ENCODE measurements at regions not wholly inside any gene's neighbourhood (a gene's known extent, or its start where the extent isn't known, plus 50 kb on each side); places are given as distances from the start of the nearest gene placed in this dataset.

GRCh38 chr4:66182636-66183035, 512.3 kb upstream of the EPHA5 start:
- DNase-seq: no peak
- no peak overlapping the region for H3K27ac ChIP-seq
- intact Hi-C loops (cut with DNase I; ENCODE audit: low total_unique reads): no loop called here
- WGBS, 5 donors: 65 to 88% (median 74%) methylated on average over 1 of the region's 1 CpG
- H3K27me3 ChIP-seq: no peaks in the 10 kb centered on the region
- no peaks in the 10 kb centered on the region for H3K36me3 ChIP-seq
- peaks cover 0 to 5% (median 3%) of the 10 kb centered on the region in 4 donors for H3K9me3 ChIP-seq
- no peak overlapping the region for H3K4me3 ChIP-seq
- TF ChIP-seq POLR2AphosphoS5 (IDR thresholded peaks at IDR 0.05) (no peak), EP300 (IDR thresholded peaks at IDR 0.05) (no peak), POLR2A (IDR thresholded peaks at IDR 0.05) (no peak)
- TF ChIP-seq, protein P1, sequence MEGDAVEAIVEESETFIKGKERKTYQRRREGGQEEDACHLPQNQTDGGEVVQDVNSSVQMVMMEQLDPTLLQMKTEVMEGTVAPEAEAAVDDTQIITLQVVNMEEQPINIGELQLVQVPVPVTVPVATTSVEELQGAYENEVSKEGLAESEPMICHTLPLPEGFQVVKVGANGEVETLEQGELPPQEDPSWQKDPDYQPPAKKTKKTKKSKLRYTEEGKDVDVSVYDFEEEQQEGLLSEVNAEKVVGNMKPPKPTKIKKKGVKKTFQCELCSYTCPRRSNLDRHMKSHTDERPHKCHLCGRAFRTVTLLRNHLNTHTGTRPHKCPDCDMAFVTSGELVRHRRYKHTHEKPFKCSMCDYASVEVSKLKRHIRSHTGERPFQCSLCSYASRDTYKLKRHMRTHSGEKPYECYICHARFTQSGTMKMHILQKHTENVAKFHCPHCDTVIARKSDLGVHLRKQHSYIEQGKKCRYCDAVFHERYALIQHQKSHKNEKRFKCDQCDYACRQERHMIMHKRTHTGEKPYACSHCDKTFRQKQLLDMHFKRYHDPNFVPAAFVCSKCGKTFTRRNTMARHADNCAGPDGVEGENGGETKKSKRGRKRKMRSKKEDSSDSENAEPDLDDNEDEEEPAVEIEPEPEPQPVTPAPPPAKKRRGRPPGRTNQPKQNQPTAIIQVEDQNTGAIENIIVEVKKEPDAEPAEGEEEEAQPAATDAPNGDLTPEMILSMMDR (IDR thresholded peaks at IDR 0.05): no peak
- H3K4me1 ChIP-seq: no peaks in the 10 kb centered on the region

DNA sequence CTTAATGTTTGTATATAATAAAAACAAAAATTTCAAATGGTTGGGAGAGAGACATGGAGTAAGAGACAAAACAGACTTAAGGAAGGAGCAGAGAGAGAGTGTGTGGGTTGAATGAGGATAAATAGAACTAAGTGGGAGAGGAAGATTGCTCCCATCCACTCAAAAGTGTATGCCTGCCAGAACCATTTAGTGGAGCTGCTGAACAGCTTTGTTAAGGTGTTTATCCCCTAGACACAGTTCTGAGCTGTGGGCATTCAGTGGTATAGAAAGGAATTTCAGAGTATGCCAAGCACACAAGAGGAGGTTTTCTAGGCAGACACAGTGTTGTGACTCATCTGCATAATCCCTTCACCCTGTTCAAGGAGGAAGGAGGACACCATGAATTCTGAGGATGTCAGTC, 508.6 kb upstream of the EPHA5 start:
- Histone ChIP-seq H3K27ac (no peak overlapping the region), H3K36me3 (no peaks in the 10 kb centered on the region), H3K4me3 (no peak overlapping the region), H3K27me3 (no peaks in the 10 kb centered on the region), H3K9me3 (peaks cover 3 to 10% (median 4%) of the 10 kb centered on the region in 4 donors), H3K4me1 (no peaks in the 10 kb centered on the region)
- TF ChIP-seq EP300 (IDR thresholded peaks at IDR 0.05) (no peak), POLR2AphosphoS5 (IDR thresholded peaks at IDR 0.05) (no peak), POLR2A (IDR thresholded peaks at IDR 0.05) (no peak)
- TF ChIP-seq, protein P1 (IDR thresholded peaks at IDR 0.05): no peak
- intact Hi-C loops (cut with DNase I; ENCODE audit: low total_unique reads): no loop called here
- DNase-seq: no peak

DNA sequence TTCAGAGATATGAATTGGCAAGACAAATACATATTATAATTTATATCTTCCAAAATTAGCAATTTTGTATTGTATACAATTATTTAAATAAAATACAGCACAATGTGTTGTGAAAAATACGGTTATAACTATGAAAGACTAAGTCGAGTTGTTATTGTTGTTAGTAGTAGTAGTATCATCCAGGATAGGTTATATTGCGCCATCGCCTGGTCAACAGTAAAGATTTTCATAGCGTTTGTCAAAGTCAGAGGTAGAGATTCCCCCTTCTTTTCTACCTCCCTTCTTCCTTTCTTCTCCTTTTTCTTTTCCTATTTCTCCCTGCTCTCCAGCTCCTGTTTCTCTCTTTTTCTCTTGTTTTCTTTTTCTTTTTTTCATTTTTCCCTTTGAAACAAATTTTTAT, 499.1 kb upstream of the EPHA5 start:
- Histone ChIP-seq H3K27me3 (no peaks in the 10 kb centered on the region), H3K36me3 (no peaks in the 10 kb centered on the region), H3K27ac (no peak overlapping the region), H3K4me1 (no peaks in the 10 kb centered on the region), H3K4me3 (no peak overlapping the region), H3K9me3 (peaks cover 0 to 27% (median 12%) of the 10 kb centered on the region in 4 donors)
- TF ChIP-seq POLR2A (IDR thresholded peaks at IDR 0.05) (no peak), POLR2AphosphoS5 (IDR thresholded peaks at IDR 0.05) (no peak), EP300 (IDR thresholded peaks at IDR 0.05) (no peak)
- TF ChIP-seq, protein P1 (IDR thresholded peaks at IDR 0.05): no peak
- 26 to 37% (median 30%) methylated on average over 5 of the region's 5 CpGs for WGBS, 5 donors
- intact Hi-C loops (cut with DNase I; ENCODE audit: low total_unique reads): no loop called here
- DNase-seq: peak in 1 of 2 donors; percentile 14

GRCh38 chr4:66164869-66165268, 494.6 kb upstream of the EPHA5 start:
- DNase-seq: no peak
- no peaks in the 10 kb centered on the region for H3K36me3 ChIP-seq
- H3K27me3 ChIP-seq: no peaks in the 10 kb centered on the region
- no peak overlapping the region for H3K4me3 ChIP-seq
- H3K27ac ChIP-seq: no peak overlapping the region
- intact Hi-C loops (cut with DNase I; ENCODE audit: low total_unique reads): no loop called here
- 62 to 82% (median 80%) methylated on average over 1 of the region's 1 CpG for WGBS, 5 donors
- H3K4me1 ChIP-seq: no peaks in the 10 kb centered on the region
- TF ChIP-seq POLR2AphosphoS5 (IDR thresholded peaks at IDR 0.05) (no peak), EP300 (IDR thresholded peaks at IDR 0.05) (no peak), POLR2A (IDR thresholded peaks at IDR 0.05) (no peak)
- TF ChIP-seq, protein P1 (IDR thresholded peaks at IDR 0.05): no peak
- peaks cover 0 to 21% (median 13%) of the 10 kb centered on the region in 4 donors for H3K9me3 ChIP-seq
